ENCODE measurements at regions not wholly inside any gene's neighbourhood (a gene's known extent, or its start where the extent isn't known, plus 50 kb on each side); places are given as distances from the start of the nearest gene placed in this dataset.

- no peak for DNase-seq (ENCODE audit: low read depth)
Measured at GRCh38 chr3:182214416-182214815, 502.7 kb downstream of the SOX2 start.

GRCh38 chr3:182215881-182216280 is 504.2 kb downstream of the SOX2 start:
- no peak for DNase-seq (ENCODE audit: low read depth)

- DNase-seq (ENCODE audit: low read depth) = no peak
Measured at GRCh38 chr3:182216311-182216970, 504.7 kb downstream of the SOX2 start.

- DNase-seq (ENCODE audit: low read depth) = no peak
Measured at GRCh38 chr3:182220013-182220412, 508.3 kb downstream of the SOX2 start.

DNA sequence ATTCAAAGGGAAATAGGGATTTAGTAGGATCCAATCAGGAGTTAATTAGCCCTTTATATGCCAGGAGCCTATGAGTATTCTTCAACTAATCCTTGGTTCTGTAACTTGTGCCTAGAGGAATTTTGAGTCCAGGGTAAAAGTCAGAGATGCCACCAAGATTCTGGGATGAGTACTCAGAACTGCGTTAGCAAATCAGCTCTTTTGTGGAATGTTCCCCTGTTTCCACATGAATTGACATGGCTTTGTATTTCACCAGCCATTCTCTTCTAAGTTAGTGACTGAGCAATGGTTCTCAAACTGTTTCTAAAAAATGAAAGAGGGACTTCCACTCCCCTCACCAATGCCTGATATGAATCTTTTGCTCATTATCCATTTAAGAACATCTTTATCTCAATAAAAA is 508.7 kb downstream of the SOX2 start:
- DNase-seq (ENCODE audit: low read depth) = no peak

- no peak for DNase-seq (ENCODE audit: low read depth)
Measured at GRCh38 chr3:182226995-182227394, 515.3 kb downstream of the SOX2 start.

- DNase-seq (ENCODE audit: low read depth) = no peak
Measured at GRCh38 chr3:182233405-182233804, 521.7 kb downstream of the SOX2 start.

DNA sequence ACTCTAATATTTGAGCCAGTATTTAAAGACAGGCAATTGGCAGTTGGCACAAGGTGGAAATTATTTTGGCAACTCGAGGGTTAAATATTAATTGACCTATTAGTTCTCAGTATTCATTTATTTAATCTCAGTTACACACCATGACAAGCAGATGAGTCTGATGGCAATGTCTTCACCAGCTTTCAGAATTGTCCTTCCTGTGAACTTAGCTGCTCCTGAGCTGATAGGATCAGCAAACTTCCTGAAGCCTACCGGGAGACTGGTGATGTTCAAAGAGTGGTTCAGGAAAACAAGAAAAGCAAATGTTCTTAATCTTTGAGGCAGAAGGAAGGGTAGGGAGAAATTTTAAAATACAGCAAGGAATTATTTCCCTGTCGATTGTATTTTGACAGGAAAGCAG is 522.2 kb downstream of the SOX2 start:
- no peak for DNase-seq (ENCODE audit: low read depth)

GRCh38 chr3:182234881-182235280 is 523.2 kb downstream of the SOX2 start:
- no peak for DNase-seq (ENCODE audit: low read depth)

DNA sequence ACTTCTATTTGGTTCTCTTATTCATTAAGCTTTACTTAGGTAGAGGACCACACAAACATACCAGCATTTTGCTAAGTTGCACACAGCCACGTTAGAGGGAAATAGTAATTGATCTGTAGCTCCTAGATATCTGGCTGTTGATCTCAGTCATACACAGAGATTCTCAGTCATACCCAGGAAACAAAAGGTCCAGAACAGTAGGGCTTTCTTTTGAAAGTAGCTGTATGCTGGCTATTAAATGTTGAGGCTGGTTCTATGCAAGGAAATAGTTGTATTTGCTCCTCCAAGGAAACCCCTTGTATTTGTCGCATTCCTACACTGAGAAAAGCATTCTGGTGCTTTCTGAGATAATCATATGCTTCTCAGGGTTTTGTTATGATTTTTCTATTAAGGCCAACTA is 523.8 kb downstream of the SOX2 start:
- no peak for DNase-seq (ENCODE audit: low read depth)

GRCh38 chr3:182238126-182238525 is 526.4 kb downstream of the SOX2 start:
- DNase-seq (ENCODE audit: low read depth) = no peak

DNA sequence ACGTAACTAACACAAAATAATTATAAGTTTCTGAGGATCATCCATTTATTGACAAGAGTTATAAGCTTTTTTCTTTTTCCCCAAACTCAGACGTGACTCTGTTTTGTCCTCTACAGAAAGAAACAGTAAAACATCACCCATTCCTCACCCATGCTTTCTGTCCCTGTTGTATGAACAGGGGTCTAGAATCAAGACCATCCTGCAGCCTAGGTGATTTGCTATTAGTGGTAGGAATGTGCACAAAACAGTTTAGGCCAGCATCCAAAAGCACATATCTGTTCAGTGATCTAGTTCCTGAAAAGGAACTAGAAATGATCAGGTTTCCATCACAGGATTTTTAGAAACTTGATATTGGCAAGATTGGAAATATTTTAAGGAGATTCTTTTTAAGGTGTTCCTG is 527.6 kb downstream of the SOX2 start:
- DNase-seq (ENCODE audit: low read depth) = no peak

DNA sequence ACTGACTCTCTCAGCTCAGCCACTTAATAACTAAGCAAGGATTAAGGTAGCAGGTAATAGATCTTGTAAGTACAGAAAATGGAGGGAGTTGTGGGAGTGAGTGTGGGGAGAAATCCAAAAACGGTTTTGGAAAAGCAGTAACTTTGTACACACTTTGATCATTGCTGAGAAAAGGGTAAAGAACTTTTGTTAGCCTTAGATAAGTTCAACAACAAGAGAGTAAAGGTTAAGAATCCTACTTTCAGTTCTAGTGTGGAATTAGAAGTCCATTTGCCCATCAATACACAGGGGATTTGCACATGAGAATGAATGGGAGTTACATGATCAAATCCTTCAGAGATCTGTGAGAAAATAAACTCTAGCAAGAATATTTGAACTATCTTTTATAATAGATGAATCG is 528.7 kb downstream of the SOX2 start:
- DNase-seq (ENCODE audit: low read depth) = no peak

DNA sequence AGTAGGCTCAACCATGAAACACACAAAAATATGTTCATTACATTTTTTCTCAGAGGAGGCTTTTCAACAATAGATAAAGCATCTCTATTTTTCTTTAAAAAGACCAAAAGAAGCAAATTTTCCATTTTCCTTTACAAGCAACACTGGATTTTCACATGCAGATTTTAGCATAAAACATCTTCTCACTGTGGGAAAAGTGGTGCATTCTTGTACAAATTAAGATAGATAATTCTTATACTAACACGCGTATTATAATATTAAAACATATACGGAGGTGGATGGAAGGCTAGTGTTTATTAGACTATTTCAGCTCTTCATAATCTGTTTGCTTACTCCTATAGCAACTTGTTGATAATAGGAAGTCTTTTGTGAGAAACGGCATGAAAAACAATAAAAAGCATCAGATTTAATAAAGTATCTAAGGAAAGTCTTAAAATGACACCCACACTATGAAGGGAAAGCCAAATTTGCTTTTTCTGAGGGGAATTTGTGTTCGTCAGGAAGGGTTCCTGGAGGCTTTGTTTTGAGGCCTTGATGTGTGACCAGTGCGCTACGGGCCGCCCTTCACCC is 529.6 kb downstream of the SOX2 start:
- no peak for DNase-seq (ENCODE audit: low read depth)

- DNase-seq (ENCODE audit: low read depth) = peak; percentile 14
Measured at GRCh38 chr3:182241766-182242488, 530.2 kb downstream of the SOX2 start.

- DNase-seq (ENCODE audit: low read depth) = no peak
Measured at GRCh38 chr3:182242489-182242942, 530.8 kb downstream of the SOX2 start.

DNA sequence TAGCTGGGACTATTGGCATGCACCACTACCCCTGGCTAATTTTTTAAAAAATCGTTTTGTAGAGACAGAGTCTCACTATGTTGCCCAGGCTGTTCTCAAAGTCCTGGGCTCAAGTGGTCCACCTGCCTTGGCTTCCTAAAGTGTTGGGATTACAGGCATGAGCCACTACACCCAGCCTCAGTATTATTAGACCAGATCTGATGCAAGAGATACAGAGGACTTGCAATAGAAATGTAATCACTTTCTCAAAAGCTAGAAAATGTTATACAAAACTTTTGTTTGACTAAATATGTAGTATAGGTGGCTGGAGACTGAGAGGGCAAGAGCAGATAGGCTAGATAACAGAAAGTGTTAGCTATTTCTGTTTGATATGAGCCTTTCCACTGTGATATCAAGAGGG is 531.9 kb downstream of the SOX2 start:
- DNase-seq (ENCODE audit: low read depth) = no peak

DNA sequence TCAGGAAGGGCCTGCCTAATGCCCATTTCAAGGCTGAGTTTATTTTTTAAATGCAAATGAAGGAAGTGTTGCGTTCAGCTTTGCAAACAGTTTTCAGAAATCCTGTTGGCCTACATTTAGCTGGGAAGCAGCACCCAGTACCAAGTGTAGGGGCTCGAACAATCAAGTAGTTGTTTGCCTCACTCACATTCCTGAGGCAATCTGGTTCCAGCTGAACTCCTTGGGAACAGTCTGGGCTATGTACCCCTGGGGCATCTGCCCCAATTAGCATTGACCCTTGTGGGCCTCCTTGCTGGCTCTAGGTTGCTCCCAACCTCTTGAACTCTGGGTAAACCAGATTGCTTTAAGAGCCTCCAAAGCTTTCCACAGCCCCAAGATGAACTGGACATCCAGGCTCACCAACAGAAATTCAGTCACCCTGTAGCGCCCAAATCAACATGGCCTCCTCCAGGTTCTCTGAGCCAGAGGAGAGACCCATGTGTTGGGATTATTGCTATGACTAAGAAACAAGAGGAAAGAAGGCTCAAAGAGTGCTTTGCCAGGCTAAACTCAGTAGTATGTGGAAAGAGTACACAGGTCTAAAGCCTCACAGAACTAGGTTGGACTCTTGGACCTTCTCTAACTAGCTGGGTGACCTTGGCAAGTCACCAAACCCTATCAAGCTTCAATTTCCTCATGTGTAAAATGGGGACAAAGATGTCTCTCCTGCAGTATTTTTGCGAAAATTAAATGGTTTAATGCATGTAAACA is 532.7 kb downstream of the SOX2 start:
- DNase-seq (ENCODE audit: low read depth) = no peak

- DNase-seq (ENCODE audit: low read depth) = no peak
Measured at GRCh38 chr3:182245059-182245458, 533.3 kb downstream of the SOX2 start.

DNA sequence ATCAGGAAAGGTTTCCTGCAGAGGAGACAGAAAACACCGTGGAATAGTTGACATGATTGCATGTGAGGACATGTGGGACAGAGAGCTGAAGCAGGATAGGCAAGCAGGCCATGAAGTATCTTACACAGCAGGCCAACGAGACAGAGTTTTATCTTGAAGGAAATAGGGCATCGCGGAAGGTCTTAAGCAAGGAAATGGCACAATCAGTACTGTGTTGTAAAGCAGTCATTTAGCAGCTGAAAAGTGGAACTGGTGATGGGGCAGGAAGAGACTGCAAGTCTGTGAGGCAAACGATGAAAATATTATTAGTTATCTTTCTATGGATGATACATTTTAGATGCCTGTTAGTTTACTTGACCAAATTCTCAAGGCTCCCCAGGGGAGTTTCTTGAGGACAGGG is 535.1 kb downstream of the SOX2 start:
- no peak for DNase-seq (ENCODE audit: low read depth)

DNA sequence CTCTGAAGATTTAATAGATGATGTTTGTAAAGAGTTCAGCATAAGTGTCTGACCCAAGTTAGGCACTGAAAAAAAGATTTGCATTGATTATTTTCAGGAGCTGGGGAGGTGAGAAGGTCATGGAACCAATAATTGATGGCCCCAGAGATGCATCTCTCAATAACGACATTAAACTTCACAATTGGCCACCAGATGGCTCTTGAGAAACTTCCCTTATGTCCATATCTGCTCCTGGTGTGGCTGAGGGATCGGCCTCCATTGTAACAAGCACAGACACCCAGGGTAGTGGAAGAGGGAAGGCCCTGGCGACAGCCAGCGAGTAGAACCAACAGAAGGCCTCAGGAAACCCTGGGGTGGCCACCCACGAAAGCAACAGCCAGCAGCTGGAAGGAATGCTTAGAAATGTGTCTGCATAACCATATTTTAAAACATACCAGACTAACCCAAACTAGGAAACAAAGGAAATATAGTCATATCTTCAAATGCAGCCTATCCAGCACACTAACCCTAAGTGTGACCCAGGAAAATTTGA is 536.7 kb downstream of the SOX2 start:
- no peak for DNase-seq (ENCODE audit: low read depth)

GRCh38 chr3:182252802-182253201 is 540.5 kb upstream of the ATP11B start:
- no peak for DNase-seq (ENCODE audit: low read depth)

DNA sequence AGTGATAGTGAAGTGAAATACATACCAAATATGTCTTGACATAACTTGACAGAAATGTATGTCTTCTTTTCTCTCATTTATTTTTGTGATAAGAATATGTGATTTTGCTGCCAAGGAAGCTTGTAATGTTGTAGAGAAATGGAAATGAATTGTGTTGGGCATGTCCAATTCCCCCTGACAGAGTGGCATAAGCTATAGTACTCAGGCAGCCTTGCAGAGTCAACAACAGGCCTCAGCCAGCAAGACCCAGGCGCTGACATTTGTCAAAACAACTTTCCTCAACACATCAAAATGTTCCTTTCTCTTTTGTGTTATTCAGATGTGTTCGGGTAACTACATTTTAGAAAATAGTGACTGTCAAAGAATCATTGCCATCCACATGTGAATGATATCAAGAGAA is 538.1 kb upstream of the ATP11B start:
- DNase-seq (ENCODE audit: low read depth) = no peak
